Fibroblast of skin of right quadriceps (primary cell): ENCODE measurements at regions not wholly inside any gene's neighbourhood (a gene's known extent, or its start where the extent isn't known, plus 50 kb on each side); places are given as distances from the start of the nearest gene placed in this dataset.
A peak's percentile ranks its signal among the peaks of the same experiment; 100 is the strongest.
"Not testable (repeated sequence)": the region's sequence is repeated elsewhere in the genome, so short reads cannot be mapped to it uniquely, and the experiment has no call there.

Experiments
- DNase-seq: peaks from one replicate; pipeline ENCODE4 v3.0.0-alpha.2; 2013

GRCh38 chr7:50915621-50916020 lies 132.9 kb upstream of the GRB10 start:
- no peak for DNase-seq

DNA sequence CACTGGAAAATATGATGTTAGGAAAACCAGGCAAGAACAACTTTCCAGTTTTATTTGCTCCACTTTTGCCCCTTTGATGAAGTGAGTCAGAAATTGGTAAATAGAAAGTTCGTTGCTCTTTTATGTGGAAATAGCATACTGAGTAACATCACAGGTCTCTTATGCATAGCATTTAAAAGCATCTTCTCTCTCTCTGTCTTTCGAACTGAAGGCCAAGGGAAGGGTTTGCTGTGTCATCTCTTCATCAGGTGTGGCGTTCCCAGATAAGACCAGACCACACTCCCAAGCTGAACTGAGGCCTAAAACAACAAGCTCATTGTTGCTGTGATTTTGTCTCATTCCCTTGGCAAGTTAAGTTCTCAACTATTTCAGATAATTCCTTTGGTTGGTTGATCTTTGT lies 131.8 kb upstream of the GRB10 start:
- DNase-seq, result no peak

- DNase-seq, result no peak
These were observed 126.1 kb upstream of the GRB10 start for GRCh38 chr7:50908628-50909290.

GRCh38 chr7:50898604-50899477 lies 116.1 kb upstream of the GRB10 start:
- not testable (repeated sequence) for DNase-seq

GRCh38 chr7:50887061-50887460 lies 104.4 kb upstream of the GRB10 start:
- not testable (repeated sequence) for DNase-seq

DNA sequence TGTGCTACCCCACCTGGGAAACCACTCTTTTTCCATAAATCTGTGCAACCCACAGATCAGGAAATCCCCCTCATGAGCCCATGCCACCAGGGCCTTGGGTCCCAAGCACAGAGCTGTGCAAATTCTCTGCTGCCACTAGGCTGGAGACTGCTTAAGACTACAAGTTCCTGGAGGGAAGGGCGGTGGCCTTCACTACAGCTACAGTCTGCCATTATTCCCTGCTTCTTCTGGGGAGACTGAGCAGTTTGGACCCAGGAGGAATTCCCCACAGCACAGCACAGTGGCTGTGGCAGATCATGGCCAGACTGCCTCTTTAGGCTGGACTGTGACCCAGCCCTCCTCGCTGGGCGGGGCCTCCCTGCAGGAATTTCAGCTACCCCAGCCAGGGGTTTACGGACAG lies 89.7 kb upstream of the GRB10 start:
- DNase-seq, result no peak

GRCh38 chr7:50869108-50869725 lies 86.5 kb upstream of the GRB10 start:
- peak; percentile 75 for DNase-seq

GRCh38 chr7:50868426-50869100 lies 85.9 kb upstream of the GRB10 start:
- no peak for DNase-seq

- DNase-seq, result no peak
These were observed 84.3 kb upstream of the GRB10 start for GRCh38 chr7:50867034-50867356.

- DNase-seq, result no peak
These were observed 83.8 kb upstream of the GRB10 start for GRCh38 chr7:50866343-50867033.

GRCh38 chr7:50865450-50865849 lies 82.8 kb upstream of the GRB10 start:
- no peak for DNase-seq

DNA sequence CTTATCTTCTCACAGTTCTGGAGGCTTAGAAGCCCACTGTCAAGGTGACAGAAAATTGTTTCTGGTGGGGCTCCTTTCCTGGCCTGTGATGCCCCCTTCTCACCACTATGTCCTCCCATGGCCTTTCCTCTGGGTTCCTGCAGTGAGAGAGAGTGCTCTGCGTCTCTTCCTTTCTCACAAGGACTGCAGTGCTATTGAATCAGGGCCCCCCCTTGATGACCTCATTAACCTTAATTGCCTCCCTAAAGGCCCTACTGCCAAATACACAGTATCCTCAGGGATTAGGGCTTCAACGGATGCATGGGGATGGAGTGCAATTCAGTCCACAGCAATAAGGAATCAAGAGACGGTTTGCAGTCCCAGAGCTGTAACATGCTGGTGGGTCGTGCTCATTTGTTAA lies 82.0 kb upstream of the GRB10 start:
- no peak for DNase-seq

DNA sequence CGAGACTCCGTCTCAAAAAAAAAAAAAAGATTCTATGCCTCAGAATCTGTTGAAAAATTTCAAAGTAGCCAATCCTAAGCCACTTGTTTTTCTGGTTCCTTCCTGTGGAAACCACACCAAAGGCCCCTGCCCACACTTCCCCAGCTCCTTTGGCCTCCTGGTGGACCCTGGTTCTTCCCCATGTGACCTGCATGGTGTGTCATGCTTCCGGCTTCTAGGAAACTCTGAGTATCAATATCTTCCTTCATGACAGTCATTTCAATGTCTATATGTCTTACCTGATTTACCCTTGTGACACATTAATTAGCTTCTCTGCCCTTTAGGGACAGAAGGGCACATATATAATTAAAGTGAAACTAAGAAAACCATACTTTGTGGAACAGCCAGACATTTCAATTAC lies 80.4 kb upstream of the GRB10 start:
- DNase-seq, result no peak

GRCh38 chr7:50862302-50862701 lies 79.6 kb upstream of the GRB10 start:
- DNase-seq, result no peak

- no peak for DNase-seq
These were observed 77.9 kb upstream of the GRB10 start for GRCh38 chr7:50860598-50860997.

GRCh38 chr7:50860174-50860573 lies 77.5 kb upstream of the GRB10 start:
- no peak for DNase-seq

DNA sequence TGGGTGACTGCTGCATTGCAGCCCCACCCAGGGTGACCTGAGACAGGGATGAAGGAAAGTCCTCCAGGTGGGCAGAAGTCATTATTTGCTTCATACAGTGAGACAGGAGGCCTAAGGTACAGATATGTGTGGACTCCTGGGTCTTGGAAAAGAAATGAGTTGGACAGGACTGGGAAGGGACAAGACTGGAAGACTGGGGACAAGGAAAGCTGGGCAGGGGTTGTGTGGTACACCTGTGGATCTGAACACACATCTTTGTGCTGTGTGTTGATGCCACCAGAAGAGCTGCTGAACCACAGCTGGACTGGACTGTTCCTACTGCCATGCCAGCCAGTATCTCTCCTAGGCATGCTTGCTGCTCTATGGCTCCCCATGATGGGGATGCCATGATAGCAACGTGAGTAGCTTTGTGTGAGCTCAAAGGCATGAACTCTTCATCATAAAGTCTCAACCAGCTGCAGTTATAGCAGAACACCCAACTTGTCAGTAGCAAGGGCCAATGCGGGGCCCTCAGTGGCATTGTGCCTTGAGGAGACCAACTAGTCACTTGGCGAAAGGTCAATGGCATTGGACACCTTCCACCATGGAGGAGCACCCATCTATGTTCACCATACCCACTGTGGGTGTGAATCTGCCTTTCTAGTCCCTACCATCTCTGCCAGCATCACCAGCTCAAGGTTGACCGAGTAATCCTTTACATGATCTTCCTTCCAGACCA lies 76.0 kb upstream of the GRB10 start:
- no peak for DNase-seq

DNA sequence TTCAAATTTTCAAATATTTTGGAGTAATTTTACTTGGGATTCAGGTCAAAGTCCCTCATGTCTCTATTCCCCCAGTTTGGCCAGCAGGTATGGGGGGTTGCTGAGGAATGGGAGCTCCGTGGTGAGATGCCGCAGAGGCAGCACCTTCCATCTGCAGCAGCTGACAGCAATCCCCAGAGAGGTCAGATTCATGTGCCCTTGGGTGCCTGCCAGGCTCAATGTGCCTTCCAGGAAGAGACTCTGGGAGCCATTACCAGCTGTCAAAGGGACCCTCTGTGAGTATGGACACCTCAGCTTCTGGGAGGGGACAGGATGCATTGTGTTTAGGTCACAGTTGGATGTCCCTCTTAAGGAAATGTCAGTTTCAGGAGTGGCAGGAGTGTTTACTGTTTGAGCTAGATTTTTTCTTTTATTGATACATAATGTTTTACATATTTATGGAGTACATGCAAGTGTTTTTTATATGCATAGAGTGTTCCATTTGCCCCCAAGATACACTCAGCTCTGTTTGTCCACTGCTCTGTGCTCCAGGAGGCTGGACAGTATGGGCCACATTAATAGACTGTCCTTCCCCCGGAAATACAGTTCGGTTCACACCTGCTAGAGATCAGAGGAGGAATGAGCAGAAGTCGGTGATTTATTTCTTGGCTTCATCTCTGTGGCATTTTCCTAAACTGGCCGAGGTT lies 75.3 kb upstream of the GRB10 start:
- no peak for DNase-seq

DNA sequence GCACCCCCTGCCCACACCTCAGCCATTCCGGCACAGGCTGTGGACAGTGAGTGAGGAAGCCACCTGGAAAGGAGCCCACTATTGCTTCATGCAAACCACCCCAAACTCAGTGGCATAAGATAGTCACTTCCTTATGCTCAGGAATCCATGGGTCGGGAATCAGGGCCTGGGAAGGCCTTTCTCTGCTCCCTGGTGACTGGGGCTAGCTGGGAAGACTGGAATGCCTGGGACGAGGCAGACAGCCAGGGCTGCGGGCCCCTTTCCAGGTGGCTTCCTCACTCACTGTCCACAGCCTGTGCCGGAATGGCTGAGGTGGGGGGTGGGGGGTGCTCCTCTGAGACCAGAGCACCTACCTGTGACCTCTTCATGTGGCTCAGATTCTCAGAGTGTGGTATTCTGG lies 74.1 kb upstream of the GRB10 start:
- DNase-seq, result no peak

DNA sequence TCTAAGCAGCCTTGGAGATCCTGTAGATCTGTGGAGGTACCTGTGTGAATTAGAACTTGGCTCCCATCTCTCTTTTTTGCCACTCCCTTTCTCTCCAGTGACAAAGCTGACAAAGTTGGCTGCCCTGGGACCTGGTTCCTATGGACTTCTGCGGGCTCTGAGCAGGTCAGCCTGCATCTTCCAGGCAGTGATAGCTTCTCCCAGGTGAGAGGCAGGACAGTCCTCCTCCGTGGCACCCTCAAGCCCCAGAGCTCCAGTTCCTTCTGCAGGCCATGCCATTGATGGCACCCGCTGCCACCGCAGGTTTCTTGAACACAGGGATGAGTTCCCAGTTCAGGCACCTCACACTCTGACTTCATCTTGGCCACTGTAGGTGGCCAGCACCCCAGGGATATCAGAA lies 73.5 kb upstream of the GRB10 start:
- no peak for DNase-seq

DNA sequence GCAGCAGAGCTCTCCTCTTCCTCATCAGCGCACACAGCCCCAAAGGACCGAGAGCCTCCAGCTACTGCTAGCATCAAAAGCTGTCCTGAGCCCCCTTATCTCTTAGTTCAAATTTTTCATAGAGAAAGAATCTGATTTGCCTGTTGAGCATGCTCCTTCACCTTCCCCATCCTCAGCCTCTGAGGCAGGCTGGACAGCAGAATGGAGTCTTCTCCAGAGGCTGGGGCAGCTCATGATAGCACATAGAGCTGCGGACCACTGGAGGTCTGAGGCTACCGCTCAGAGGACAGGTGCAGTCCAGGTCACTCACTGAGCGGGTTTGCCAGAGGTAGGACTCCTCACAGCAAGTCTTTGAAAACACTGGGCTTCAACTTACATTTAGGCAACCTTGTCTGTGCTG lies 72.8 kb upstream of the GRB10 start:
- no peak for DNase-seq

DNA sequence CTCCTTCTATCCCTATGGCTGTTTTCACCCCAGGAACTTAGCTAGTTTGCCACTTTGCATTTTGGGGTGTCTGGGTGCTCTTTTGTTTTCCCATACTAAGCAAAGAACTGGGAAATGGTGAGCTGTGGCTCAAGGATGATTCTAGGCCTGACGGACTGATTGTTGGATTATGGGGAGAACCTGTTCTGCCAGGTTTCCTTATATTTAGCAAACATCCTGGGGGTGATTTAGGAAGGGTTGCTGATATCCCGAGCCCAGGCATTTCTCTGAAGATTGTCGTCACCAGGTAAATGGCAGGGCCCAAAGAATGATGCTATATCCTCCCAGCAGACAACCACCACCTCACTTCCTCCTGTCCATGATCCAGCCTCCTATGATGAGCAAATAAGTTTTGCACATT lies 72.1 kb upstream of the GRB10 start:
- no peak for DNase-seq
